NCI-H82 (cell line): ENCODE measurements at regions not wholly inside any gene's neighbourhood (a gene's known extent, or its start where the extent isn't known, plus 50 kb on each side); places are given as distances from the start of the nearest gene placed in this dataset.
A peak's percentile ranks its signal among the peaks of the same experiment; 100 is the strongest.
"Not testable (repeated sequence)": the region's sequence is repeated elsewhere in the genome, so short reads cannot be mapped to it uniquely, and the experiment has no call there.

ENCODE experiments used
- DNase-seq: peaks from one replicate; lab custom pipeline; 2025; lab: John Stamatoyannopoulos, UW

DNA sequence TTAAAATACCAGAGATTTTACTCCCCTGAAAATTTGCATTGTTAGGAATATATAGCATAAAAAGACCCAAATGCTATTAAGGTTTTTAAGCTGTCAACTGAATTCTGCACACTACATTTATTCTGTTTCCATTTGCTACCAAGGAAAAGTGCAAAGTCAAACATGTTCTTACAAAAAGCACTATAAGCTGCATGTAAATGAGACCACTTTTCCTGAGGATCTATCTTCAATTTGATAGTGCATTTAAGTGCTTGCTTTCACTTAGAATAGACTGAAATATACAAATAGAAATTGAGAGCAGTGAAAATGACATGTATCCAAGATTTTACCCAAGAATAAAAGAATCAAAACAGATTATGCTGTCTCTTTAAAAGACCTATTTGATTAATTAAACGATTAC, 1216.2 kb downstream of the ROBO2 start:
- DNase-seq, result no peak

DNA sequence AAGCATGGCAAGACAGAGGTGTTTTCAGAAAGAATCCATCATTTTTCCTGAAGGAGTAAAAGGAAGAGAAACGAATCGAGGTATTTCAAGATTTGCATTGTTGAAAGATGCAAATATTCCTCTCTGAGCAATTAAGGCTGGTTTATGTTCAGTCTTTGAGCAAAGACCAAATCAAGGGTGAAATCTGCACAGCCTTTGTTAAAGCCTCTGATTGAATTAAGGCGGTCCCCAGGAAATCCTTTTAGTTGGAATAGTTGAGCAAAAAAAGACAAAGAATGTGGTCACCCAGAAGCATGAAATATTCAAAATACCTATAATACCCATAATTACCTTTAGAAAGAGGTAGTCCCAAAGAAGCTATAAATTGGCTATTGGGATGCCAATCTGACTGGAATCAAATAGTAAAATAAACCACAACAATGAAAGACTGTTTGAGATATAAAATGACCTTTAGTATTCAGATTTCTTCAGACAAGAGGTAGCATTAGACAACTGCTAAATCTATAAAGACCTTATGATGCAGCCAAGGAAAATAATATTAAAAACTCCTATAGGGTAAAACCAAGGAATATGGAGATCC, 1218.1 kb downstream of the ROBO2 start:
- peak; percentile 10 for DNase-seq

DNA sequence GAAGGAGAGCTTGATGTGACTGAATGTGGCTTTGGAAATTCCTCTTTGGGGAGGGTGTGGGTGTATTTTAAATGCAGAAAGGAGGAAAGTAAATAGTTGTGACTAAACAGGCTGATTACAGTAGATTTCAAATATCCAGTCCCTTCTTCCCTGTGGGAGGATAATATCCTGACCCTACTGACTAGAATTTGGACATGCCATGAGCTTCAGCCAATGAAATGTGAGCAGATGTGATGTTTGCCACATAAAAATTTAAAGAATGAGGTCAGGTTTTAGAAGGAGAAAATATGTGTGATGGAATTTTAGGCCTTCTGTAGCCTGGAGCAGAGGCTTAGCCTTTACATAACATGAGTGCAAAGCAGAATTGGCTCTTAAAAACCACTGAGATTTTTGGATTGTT, 1218.9 kb downstream of the ROBO2 start:
- no peak for DNase-seq

DNA sequence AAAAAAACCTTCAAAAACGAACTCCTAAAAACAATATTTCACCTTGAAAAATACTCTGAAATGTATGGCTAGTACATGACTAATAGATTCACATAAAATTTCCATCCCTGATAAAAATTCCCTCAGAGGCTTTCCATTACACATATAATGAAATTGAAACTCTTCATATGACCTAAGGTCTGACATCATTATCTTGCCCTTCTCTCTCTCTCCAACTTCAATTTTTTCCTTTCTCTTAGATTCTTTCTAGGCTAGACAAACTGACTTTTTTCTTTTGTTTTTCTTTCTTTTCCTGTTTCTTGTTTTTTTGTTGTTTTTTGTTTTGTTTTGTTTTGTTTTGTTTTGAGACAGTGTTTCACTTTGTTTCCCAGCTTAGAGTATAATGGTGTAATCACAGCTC, 1220.5 kb downstream of the ROBO2 start:
- no peak for DNase-seq

DNA sequence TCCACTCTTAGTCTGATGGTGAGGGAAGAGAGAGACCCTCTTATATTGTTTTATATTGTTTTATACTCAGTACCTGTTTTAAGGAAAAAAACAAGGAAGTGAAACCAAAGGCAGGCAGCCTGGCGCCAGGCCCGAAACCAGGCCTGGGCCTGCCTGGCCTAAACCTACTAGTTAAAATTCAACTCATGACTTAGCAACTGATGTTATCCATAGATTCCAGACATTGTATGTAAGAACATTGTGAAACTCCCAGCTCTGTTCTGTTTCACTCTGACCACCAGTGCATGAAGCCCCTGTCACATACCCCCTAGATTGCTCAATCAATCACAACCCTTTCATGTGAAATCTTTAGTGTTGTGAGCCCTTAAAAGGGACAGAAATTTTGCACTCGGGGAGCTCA, 1226.7 kb downstream of the ROBO2 start:
- DNase-seq, result not testable (repeated sequence)

DNA sequence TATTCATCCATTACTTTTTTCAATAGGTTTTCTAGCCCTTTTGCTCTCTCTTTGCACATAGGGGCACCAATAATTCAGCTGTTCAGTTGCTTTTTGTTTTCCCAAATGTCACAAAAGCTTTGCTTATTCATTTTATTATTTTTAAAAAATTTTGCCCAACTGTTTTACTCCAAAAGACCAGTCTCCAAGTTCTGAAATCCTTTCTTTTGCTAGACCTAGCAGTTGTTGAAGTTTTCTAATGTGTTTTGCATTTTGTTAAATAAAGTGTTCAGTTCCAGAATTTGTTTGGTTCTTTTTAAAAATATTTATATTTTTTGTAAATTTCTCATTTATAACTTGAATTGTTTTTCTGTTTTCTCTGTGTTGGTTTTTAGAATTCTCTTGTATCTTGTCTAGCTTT, 1227.3 kb downstream of the ROBO2 start:
- DNase-seq, result no peak

DNA sequence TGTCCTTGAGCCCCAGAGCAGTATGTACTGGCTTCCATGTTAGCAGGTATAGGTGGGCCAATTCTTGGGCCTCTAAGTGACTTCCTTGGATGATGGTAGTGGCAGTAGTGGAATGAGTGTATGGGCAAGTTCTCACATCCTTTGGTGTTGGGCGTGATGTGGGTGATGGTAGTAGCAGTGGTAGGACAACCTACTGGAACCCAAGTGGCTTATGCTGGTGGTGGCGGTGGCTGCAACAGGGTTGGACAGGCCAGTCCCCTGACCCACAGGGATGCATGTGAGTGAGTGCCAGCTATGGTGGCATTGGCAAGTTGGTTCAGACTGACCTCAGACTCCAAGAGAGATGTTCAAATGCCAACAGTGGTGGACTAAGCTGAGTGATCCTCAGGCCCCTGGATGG, 1228.2 kb downstream of the ROBO2 start:
- DNase-seq, result no peak

DNA sequence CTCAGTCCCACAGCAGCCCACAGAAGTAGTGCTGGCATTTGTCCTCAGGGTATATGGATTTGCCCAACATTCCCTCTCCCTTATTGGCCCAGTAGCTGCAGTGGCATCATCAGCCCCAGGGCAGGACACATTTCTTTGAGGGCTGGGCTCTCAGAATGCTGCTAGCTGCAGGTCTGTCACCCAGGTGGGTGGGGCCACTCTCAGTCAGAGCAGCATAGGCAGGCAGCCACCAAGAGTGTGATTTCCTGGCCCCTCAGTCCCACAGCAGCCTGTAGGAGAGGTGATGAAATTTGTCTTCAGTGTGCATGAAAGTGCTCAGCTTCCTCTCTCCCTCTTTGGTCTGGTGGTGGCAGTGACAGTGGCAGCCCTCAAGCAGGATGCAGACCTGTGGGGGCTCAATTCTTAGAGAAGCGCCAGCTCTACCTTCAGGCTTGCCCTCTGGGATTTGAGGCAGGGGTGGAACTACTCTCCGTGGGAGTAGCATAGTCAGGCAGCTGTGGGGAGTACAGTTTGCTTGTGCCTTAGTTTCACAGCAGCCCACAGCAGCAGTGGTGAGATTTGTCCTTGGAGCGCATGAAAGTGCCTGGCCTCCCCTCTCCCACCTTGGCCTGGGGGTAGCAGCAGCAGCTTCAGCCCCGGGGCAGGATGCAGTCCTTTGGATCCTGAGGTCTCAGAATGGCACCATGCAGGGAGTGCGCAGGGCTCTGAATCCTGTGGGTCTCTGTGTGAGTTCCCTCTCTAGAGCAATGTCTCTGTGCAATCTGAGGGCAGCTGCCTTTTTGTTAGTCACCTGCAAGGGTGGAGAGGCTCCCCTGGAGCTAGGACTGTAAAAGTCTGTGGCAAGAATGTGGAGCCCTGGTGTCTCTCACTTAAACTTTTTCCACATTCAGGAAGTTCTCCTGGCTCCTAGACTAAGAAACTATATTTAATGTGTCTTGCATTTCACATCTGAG, 1229.1 kb downstream of the ROBO2 start:
- no peak for DNase-seq

DNA sequence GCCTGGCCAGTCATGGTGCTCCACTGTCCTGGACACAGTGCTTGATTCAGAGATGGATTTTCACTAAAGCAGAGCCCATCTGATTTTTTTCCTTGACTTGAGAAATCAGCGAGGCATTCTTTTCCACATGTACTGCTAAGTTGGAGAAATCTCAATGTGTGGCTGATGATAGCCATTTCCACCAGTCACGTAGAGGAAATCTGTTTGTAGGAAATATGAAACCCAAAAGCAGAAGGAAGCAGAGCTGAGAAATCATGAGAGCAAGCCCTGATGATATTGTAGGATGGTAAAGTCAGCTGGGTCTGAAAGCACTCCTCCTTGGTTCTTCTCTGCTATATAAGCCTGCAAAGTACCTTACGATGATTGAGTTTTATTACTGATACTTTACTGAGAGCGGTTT, 1233.4 kb downstream of the ROBO2 start:
- no peak for DNase-seq

DNA sequence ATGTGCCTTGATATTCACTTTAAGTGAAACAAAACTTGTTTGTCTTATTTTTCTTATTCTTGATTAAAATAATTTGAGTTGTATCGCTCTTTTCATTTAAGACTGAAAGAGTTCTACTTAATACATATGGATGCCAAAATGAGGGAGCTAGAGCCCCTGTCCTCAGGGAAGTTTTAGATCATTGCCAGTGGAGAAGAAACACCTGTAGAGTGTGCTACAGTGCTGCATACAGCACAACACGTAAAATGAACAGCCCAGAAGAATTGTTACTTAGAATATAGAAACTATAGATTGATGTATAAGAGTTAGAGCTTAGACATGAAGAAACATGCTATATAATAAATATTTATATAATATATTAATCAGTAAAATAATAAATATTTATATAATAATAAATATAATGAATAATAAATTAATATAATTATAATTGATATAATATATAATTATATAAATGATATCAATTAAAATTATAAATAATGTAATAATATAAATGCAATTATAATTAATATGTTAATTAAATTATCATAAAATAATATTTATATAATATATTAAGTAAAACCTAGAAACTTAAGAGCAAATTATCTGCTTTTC, 1234.7 kb downstream of the ROBO2 start:
- peak; percentile 21 for DNase-seq

DNA sequence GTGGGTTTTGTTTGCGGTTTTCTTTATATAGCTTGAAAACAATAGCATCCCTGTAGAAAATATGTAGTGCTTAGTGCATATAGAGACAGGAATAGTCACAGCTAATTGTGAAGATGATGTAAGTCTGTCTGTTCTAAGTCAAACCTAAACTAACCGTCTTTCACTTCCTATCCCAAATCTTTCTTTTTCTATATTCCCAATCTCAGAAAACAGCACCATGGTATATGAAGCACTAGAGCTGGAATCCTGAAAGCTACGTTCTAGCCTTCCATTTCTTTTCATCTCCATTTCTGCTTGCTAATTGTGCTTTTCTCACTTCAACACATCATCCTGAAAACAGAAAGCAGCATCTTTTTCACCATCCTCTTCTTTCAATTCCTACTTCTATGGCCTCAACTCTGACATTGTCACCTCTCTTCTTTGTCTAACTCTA, 1235.5 kb downstream of the ROBO2 start:
- no peak for DNase-seq

DNA sequence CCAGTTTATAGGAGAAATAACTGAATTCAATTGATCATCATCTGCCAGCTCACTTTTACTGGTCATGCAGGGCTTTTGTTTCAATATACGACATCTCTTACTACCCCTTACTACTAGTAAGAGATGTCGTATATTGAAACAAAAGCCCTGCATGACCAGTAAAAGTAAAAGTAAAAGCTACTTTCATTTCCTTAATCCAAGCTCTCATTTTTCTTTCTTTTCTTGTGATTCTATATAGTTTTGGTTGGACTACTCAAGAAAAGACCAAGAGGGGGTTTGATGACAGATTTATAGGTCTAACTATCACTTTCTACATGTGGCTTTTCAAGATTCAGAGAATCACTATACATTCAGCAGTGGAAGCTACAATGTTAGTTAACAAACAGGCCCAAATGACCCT, 1237.3 kb downstream of the ROBO2 start:
- no peak for DNase-seq

DNA sequence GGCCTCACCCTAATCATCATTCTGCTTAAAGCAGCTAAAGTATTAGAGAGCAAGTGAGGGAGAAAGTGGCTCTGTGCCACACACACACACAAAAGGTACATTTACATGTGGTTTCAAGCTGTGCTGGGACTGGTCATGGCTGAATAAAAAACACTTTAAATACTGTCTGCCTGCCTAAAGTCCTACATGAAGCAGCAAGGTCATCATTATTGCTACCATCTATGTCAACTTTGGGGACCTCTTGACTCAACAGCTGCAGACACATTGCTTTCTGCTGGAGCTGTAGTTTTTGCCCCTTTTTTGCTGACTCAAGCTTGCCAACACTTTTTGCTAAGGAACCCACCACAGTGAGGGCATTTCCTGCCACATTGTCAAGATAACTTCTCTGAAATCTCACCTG, 1237.9 kb downstream of the ROBO2 start:
- no peak for DNase-seq

DNA sequence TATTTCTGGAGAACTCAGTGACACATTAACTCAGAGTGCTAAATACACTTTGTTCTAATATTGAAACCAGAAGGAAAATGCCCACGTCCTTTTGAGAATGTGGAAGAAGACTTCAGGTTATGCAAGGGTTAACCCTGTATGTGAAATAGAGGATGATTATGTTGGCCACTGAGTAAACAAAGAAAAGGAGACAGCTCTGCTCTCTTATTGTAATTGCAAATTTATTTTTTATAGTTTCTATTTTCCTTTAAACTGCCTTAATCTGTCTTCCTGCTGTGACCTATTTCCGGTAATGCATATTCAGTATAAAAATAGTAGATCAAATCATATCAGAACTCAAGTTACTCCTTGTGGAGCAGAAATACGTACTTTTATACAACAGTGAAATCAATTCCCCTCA, 1239.2 kb downstream of the ROBO2 start:
- DNase-seq, result no peak

DNA sequence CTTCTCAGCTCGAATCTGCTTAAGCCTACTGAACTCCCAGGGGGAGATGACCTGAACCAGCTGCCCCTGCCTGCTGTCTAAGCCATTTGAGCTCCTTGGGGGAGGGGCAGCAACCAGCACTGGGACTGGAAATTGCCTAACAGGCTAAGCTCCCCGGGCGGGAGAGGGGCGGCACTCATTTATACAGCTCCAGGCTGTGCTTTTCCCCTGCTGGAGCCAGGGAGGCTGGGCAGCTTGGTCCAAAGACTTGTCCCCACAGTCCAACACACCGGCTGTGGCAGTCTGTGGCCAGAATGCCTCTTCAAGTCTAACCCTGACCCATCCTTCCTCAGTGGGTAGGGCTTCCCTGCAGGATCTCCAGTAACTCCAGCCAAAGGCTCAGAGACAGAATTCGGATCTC, 1241.5 kb downstream of the ROBO2 start:
- peak; percentile 98 for DNase-seq

DNA sequence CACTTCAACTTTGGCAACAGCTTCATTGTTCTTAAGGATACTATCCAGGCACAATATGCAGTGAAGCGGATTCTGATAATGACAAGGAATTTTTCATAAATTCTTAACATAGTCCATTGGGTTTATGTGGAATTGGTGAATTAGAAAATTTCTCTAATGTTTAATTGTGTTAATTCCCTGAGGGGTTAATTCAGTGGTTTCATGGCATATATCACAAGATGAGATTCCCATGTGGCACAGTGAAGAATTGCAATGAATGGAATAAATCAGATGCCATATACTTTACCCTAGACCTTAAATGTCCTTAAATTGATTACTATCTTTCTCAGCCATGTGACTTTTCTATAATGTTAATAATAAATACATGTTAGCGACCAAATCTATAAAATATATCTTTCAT, 1244.1 kb downstream of the ROBO2 start:
- peak; percentile 50 for DNase-seq

DNA sequence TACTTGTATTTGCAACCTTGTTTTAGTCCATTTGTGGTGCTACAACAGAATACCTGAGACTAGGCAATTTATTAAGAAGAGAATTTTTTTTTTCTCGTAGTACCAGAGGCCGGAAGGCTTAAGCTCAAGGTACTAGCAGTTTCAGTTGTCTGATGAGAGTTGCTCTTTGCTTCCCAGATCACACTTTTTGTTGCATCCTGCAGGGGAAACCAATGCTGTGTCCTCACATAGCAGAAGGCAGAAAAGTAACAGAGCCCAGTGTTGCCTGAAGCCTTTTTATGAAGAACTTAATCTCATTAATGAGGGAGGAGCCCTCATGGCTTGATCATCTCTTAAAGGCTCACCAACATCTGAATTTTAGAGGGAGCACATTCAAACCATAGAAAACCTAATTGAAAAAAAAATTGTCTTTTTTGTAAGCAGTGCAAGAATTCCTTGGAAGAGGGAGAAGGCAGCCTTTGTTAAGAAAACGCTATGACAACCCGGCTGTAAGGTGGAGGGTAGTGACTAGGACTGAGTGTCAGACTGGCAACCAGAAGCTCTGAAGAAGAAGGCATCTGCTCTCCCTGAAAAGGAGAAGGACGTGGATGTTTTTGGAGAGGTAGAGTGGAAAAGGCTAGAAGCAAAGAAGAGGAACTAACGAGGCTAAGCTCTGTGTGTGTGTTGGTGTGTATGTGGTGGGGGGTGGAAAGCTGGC, 1245.3 kb downstream of the ROBO2 start:
- DNase-seq, result peak; percentile 81

DNA sequence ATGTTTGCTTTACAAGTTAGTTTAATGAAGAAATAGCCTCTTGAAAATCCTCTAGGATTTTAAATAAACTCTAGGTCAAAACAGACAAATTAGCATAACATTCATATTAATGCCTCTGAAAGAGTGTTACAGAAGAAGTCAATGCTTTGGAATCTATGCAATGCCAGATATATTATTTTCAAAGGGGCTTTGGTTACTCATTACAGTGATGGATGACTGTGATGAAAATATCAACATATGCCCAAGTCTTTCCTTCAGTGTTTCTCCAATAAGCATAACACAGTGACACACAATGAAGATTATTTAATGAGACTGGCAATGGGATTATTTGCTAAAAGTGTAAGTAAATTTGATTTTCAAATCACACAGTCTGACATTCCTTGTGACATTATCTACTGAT, 1247.2 kb downstream of the ROBO2 start:
- DNase-seq, result no peak

DNA sequence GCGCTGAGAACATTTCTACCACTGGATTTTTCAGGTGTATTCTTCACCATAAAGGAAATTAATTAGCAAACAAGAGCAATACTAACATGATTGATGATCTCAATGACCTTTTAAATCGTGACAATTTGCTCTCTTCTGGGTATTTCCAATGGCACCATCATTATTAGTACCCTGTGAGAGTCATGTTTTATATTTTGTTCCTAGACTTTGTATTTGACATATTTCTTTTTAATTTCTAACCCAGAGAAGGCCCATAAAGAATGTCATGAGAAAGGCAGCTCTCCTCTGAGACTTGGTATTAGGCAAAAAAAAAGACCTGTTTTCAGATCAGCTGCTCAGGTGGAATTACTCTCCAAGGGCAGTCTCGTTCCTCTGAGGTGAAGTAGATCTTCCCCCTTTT, 1253.4 kb downstream of the ROBO2 start:
- DNase-seq, result no peak

DNA sequence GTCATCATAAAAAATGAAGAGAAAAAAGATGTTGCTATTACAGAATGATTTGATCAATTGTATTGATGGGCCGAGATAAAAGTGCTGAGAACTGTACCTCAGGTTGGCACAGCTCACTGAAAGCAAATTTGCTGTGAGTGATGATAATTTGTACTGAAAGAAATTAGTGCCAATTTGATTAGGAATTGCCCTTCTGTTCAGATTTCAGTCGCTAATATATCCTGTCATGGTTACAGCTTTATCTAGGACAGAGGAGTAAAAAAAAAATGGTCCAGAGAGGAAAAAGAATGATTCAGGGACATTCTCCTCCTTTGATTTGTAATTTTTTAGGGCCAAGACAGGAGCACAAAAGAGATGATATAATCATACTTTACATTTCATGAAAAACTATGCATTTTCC, 1264.2 kb downstream of the ROBO2 start:
- no peak for DNase-seq

DNA sequence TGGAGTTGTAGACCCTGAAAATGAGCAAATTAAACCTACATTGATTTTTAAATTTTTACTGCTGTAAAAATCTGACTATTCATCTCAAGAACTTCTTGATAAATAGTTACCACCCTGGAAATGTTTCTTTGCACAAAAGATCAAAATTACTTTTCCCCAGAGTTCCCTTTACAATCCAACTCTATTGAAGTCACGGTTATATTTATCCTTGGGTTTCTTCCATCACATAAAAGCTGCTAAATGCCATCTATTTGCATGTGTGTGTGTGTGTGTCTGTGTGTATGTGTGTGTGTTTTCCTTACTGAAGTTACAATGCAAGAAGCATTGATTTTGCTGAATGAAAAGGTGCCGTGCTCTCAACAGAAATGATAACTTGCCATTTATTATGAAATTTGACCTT, 1273.0 kb downstream of the ROBO2 start:
- DNase-seq, result no peak

DNA sequence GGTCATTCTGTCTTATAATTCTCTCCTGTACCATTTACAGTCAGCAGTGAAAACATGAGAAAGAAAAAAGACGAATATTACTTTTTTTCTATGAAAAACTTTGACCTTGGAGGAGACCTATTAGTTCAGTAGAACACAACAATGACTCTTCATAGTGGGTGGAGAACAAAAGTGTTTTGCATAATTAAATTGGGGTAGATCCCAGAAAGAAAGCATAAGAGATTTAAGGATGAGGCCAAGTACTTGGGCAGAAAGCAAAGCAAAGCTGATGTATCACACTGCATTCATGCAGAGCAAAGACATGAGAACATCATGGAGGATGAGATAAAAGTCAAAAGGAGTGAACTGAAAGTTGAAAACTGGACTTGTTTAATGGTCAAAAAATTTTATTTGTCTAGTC, 1273.4 kb downstream of the ROBO2 start:
- no peak for DNase-seq

DNA sequence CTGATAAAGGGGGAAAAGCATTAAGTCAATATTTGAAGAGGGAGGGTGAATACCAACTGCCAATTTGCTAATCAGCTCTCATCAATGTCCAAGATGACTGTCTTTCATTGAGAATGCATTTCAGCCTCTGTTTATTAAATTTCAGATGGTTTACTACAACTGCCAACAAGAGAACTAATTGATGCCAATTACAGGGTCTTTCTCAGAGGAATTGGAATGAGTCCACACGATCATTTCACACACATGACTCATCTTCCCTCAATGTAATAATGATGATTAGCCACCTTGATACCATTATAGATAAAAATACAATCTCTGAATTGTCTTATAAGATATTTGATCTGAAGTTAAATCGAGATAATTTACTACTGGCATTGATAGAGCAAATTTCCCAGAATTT, 1274.4 kb downstream of the ROBO2 start:
- no peak for DNase-seq
